H1 (cell line): ENCODE measurements at regions not wholly inside any gene's neighbourhood (a gene's known extent, or its start where the extent isn't known, plus 50 kb on each side); places are given as distances from the start of the nearest gene placed in this dataset.

Experiments used
- CTCF ChIA-PET: fragments of 300-600 bp; sonication (Branson Sonifier 250); formaldehyde crosslinking; loops from one replicate; lab custom pipeline; 2021; ENCODE audit not compliant: partially characterized antibody; lab: Charles Lee
- POLR2A ChIA-PET: fragments of 300-600 bp; sonication (Branson Sonifier 250); formaldehyde crosslinking; loops from one replicate; lab custom pipeline; 2021; ENCODE audit warnings: inconsistent platforms; ENCODE audit not compliant: partially characterized antibody; lab: Charles Lee
- DNase-seq, 2 experiments: peaks; one replicate each; pipeline versions ENCODE4 v3.0.0 to v3.0.0-alpha.2; 2010 to 2022; ENCODE audit warnings: low spot score in 2 of 2, low read depth in 1 of 2, mixed read lengths in 1 of 2
- FAIRE-seq: peaks from 2 replicates; lab custom pipeline; 2011; peaks lifted over from hg19 to GRCh38; lab: Jason Lieb, UNC
- H2AFZ ChIP-seq: 2 replicates; pipeline ENCODE4 v1.8.1; 2012; ENCODE audit warnings: low read length, inconsistent platforms
- H2AK5ac ChIP-seq: 2 replicates; pipeline ENCODE4 v1.6.1; 2013; ENCODE audit warnings: low read depth, low read length
- H2BK120ac ChIP-seq: replicated peaks from 2 replicates; pipeline ENCODE3; 2013; ENCODE audit warnings: low read depth, low read length, inconsistent platforms
- H2BK12ac ChIP-seq: 2 replicates; pipeline ENCODE4 v1.6.1; 2013; ENCODE audit warnings: low read depth, low read length
- H2BK15ac ChIP-seq: 2 replicates; pipeline ENCODE4 v1.6.1; 2013; ENCODE audit warnings: low read length
- H2BK20ac ChIP-seq: 2 replicates; pipeline ENCODE4 v1.6.1; 2013; ENCODE audit warnings: low read length
- H2BK5ac ChIP-seq: 2 replicates; pipeline ENCODE4 v1.6.1; 2013; ENCODE audit warnings: low read depth, low read length
- H3K14ac ChIP-seq: 2 replicates; pipeline ENCODE4 v1.6.1; 2013; ENCODE audit warnings: inconsistent platforms; ENCODE audit not compliant: insufficient read length
- H3K18ac ChIP-seq: 2 replicates; pipeline ENCODE4 v1.6.1; 2013; ENCODE audit warnings: low read length; ENCODE audit errors: extremely low read depth
- H3K23ac ChIP-seq: 2 replicates; pipeline ENCODE4 v1.6.1; 2013; ENCODE audit warnings: inconsistent platforms; ENCODE audit not compliant: insufficient read length
- H3K23me2 ChIP-seq: 2 replicates; pipeline ENCODE4 v1.6.1; 2013; ENCODE audit warnings: low read depth, low read length
- H3K27ac ChIP-seq: 2 replicates; pipeline ENCODE4 v1.6.1; 2011; ENCODE audit warnings: low read depth, low read length, inconsistent platforms
- H3K27me3 ChIP-seq, 4 experiments: replicated peaks in 1 of 4; 1 replicate in 1 of 4; 2 replicates in 3 of 4; pipeline versions ENCODE4 v1.6.1 to v1.8.1; 2011 to 2013; ENCODE audit warnings: low read length in 3 of 4, mild to moderate bottlenecking in 3 of 4, inconsistent platforms in 2 of 4, mixed read lengths in 2 of 4, moderate library complexity in 1 of 4; ENCODE audit not compliant: control insufficient read depth in 3 of 4, insufficient read depth in 3 of 4; ENCODE audit errors: extremely low read depth in 1 of 4
- H3K36me3 ChIP-seq, 4 experiments: 2 replicates each; pipeline versions ENCODE4 v1.6.1 to v1.8.1; 2011 to 2013; ENCODE audit warnings: mild to moderate bottlenecking in 4 of 4, low read length in 3 of 4, moderate library complexity in 2 of 4, control low read depth in 1 of 4, inconsistent platforms in 1 of 4; ENCODE audit not compliant: insufficient read depth in 4 of 4, control insufficient read depth in 2 of 4
- H3K4ac ChIP-seq: replicated peaks from 2 replicates; pipeline ENCODE3; 2013; ENCODE audit warnings: low read length, low read depth, mixed read lengths, inconsistent platforms; ENCODE audit not compliant: insufficient read length
- H3K4me1 ChIP-seq, 4 experiments: replicated peaks in 1 of 4; 1 replicate in 1 of 4; 2 replicates in 3 of 4; pipeline versions ENCODE4 v1.6.1 to v1.8.1; 2011 to 2013; ENCODE audit warnings: low read length in 3 of 4, inconsistent platforms in 2 of 4, mixed read lengths in 1 of 4; ENCODE audit not compliant: insufficient read depth in 4 of 4, control insufficient read depth in 3 of 4
- H3K4me2 ChIP-seq, 2 experiments: 2 replicates each; pipeline versions ENCODE4 v1.6.1 to v1.8.1; 2011 to 2013; ENCODE audit warnings: low read depth in 2 of 2, low read length in 2 of 2, control low read depth in 1 of 2, inconsistent platforms in 1 of 2, mild to moderate bottlenecking in 1 of 2; ENCODE audit not compliant: insufficient read depth in 1 of 2
- H3K4me3 ChIP-seq, 4 experiments: fragments of 200-600, 300-600 bp in 1 of 4; sonication (generic), shearing (Covaris generic), sonication (Bioruptor Twin) in 1 of 4; 2 replicates each; pipeline versions ENCODE4 v1.5.1 to v1.8.1; 2011 to 2016; ENCODE audit warnings: low read length in 4 of 4, low read depth in 3 of 4, control low read depth in 2 of 4, inconsistent platforms in 2 of 4, mild to moderate bottlenecking in 2 of 4, mixed read lengths in 1 of 4, moderate library complexity in 1 of 4; ENCODE audit not compliant: insufficient read depth in 2 of 4; ENCODE audit errors: extremely low read depth in 1 of 4
- H3K56ac ChIP-seq: replicated peaks from 2 replicates; pipeline ENCODE3; 2013; ENCODE audit warnings: low read depth, mild to moderate bottlenecking, mixed read lengths, low read length, inconsistent platforms; ENCODE audit not compliant: insufficient read length
- H3K79me1 ChIP-seq: 2 replicates; pipeline ENCODE4 v1.6.1; 2013; ENCODE audit warnings: low read depth, low read length, control low read depth
- H3K79me2 ChIP-seq, 2 experiments: 2 replicates each; pipeline versions ENCODE4 v1.6.1 to v1.8.1; 2012 to 2013; ENCODE audit warnings: low read length in 2 of 2, mild to moderate bottlenecking in 2 of 2, inconsistent platforms in 1 of 2; ENCODE audit not compliant: insufficient read depth in 2 of 2, control insufficient read depth in 1 of 2
- H3K9ac ChIP-seq, 4 experiments: replicated peaks in 1 of 4; 1 replicate in 1 of 4; 2 replicates in 3 of 4; pipeline versions ENCODE4 v1.6.1 to v1.8.1; 2011 to 2013; ENCODE audit warnings: low read depth in 3 of 4, low read length in 3 of 4, control low read depth in 2 of 4, mild to moderate bottlenecking in 2 of 4, moderate library complexity in 2 of 4, inconsistent platforms in 1 of 4; ENCODE audit errors: extremely low read depth in 1 of 4
- H3K9me3 ChIP-seq, 2 experiments: 2 replicates each; pipeline versions ENCODE4 v1.6.1 to v1.8.1; 2012 to 2013; ENCODE audit warnings: mild to moderate bottlenecking in 2 of 2, moderate library complexity in 2 of 2, control low read depth in 1 of 2, inconsistent platforms in 1 of 2, low read depth in 1 of 2, low read length in 1 of 2, mixed read lengths in 1 of 2; ENCODE audit not compliant: insufficient read depth in 2 of 2
- H4K20me1 ChIP-seq, 2 experiments: replicated peaks in 1 of 2; 2 replicates each; pipeline versions ENCODE3 to v1.8.1; 2011 to 2013; ENCODE audit warnings: inconsistent platforms in 2 of 2, low read length in 2 of 2, mild to moderate bottlenecking in 1 of 2; ENCODE audit not compliant: insufficient read depth in 2 of 2, control insufficient read depth in 1 of 2
- H4K5ac ChIP-seq: 2 replicates; pipeline ENCODE4 v1.6.1; 2013; ENCODE audit warnings: low read length, low read depth, mixed read lengths, inconsistent platforms; ENCODE audit not compliant: insufficient read length
- H4K8ac ChIP-seq: 2 replicates; pipeline ENCODE4 v1.8.0; 2013; ENCODE audit warnings: mild to moderate bottlenecking, moderate library complexity, low read length, inconsistent platforms; ENCODE audit not compliant: insufficient read depth; ENCODE audit errors: extremely low read depth
- H4K91ac ChIP-seq: replicated peaks from 2 replicates; pipeline ENCODE3; 2013; ENCODE audit warnings: low read length, mixed read lengths, inconsistent platforms; ENCODE audit not compliant: insufficient read length
- CEBPB ChIP-seq: IDR thresholded peaks from 2 replicates; pipeline ENCODE4 v1.6.1; 2012; ENCODE audit warnings: low read depth, low read length
- CREB1 ChIP-seq: IDR thresholded peaks from 2 replicates; pipeline ENCODE4 v1.6.1; 2012; ENCODE audit warnings: inconsistent platforms
- CTCF ChIP-seq, 3 experiments: IDR thresholded peaks; 1 replicate in 2 of 3; 2 replicates in 1 of 3; pipeline versions ENCODE4 v1.5.1 to v1.6.1; 2011; ENCODE audit warnings: low read length in 3 of 3, mild to moderate bottlenecking in 3 of 3, inconsistent platforms in 2 of 3, low read depth in 1 of 3, moderate library complexity in 1 of 3; ENCODE audit not compliant: insufficient read depth in 1 of 3; ENCODE audit errors: control extremely low read depth in 1 of 3
- NRF1 ChIP-seq: IDR thresholded peaks from 2 replicates; pipeline ENCODE4 v1.6.1; 2011; ENCODE audit warnings: mild to moderate bottlenecking, low read depth, low read length, improper control_type of control experiment
- POLR2A ChIP-seq, 2 experiments: IDR thresholded peaks; 1 replicate in 1 of 2; 2 replicates in 1 of 2; pipeline ENCODE4 v1.6.1; 2011; ENCODE audit warnings: low read depth in 2 of 2, low read length in 2 of 2, mild to moderate bottlenecking in 2 of 2; ENCODE audit errors: control extremely low read depth in 1 of 2
- TBP ChIP-seq: IDR thresholded peaks from 2 replicates; pipeline ENCODE4 v1.6.1; 2011; ENCODE audit warnings: low read depth, low read length, improper control_type of control experiment

GRCh38 chr16:63008688-63009087, 972.5 kb upstream of the CDH8 start:
- H3K23ac ChIP-seq: no peak overlapping the region
- H2BK20ac ChIP-seq: no peak overlapping the region
- H3K36me3 ChIP-seq: no peaks in the 10 kb centered on the region
- no peak for DNase-seq
- no peak overlapping the region for H3K14ac ChIP-seq
- no peak overlapping the region for H3K27ac ChIP-seq
- ChIA-PET CTCF (no interaction called here), POLR2A (no interaction called here)
- peaks cover 0 to 8% of the 10 kb centered on the region in 2 experiments; a peak in 1 of 4 replicates for H3K9me3 ChIP-seq
- no peak overlapping the region for H4K5ac ChIP-seq
- no peaks in the 10 kb centered on the region; a peak in 1 of 7 replicates for H3K4me1 ChIP-seq
- H3K23me2 ChIP-seq: no peaks in the 10 kb centered on the region
- no peak overlapping the region for H2BK15ac ChIP-seq
- H3K79me2 ChIP-seq: no peaks in the 10 kb centered on the region
- no peaks in the 10 kb centered on the region for H3K27me3 ChIP-seq
- H4K8ac ChIP-seq: no peak overlapping the region
- no peak overlapping the region for H3K18ac ChIP-seq
- H2AFZ ChIP-seq: no peak overlapping the region
- H2BK12ac ChIP-seq: no peak overlapping the region
- H4K91ac ChIP-seq: no peak overlapping the region
- H4K20me1 ChIP-seq: no peaks in the 10 kb centered on the region
- no peaks in the 10 kb centered on the region for H3K79me1 ChIP-seq
- H2BK120ac ChIP-seq: no peak overlapping the region
- no peak overlapping the region for H3K9ac ChIP-seq
- no peak overlapping the region for H3K4ac ChIP-seq
- H3K56ac ChIP-seq: no peak overlapping the region
- H3K4me3 ChIP-seq: no peak overlapping the region
- FAIRE-seq: no peak
- no peak overlapping the region for H2BK5ac ChIP-seq
- no peak overlapping the region for H3K4me2 ChIP-seq
- TF ChIP-seq CREB1 (no peak), NRF1 (no peak), POLR2A (IDR thresholded peaks at IDR 0.05; ENCODE audit: control extremely low read depth in 1 of 2, low read depth in 2 of 2, low read length in 2 of 2) (no peak), CTCF (IDR thresholded peaks at IDR 0.05; ENCODE audit: control extremely low read depth in 1 of 3, insufficient read depth in 1 of 3, low read depth in 1 of 3, low read length in 3 of 3) (no peak), CEBPB (no peak), TBP (no peak)
- TF ChIP-seq, all 59 proteins: peak for 0
- H2AK5ac ChIP-seq: no peak overlapping the region
